Body of pancreas (tissue), 4 donors: ENCODE measurements at regions not wholly inside any gene's neighbourhood (a gene's known extent, or its start where the extent isn't known, plus 50 kb on each side); places are given as distances from the start of the nearest gene placed in this dataset.

ENCODE experiments used
- ATAC-seq: fragments of 150-250 bp; one replicate; pipeline ENCODE4 v1.9.1; 2016
- DNase-seq, 4 donors: peaks; one replicate each; pipeline ENCODE4 v3.0.0-alpha.2; 2019
- H3K27ac ChIP-seq, 4 donors: fragments of 200-600 bp; sonication (generic); 1 replicate in 3 of 4; 2 replicates in 1 of 4; pipeline versions ENCODE4 v1.5.1 to v1.6.1; 2016 to 2019; ENCODE audit warnings: mild to moderate bottlenecking in 1 of 4, mixed read lengths in 1 of 4, moderate library complexity in 1 of 4
- H3K27me3 ChIP-seq, 2 donors: fragments of 200-600 bp; sonication (generic); one replicate each; pipeline ENCODE4 v1.6.0; 2016; ENCODE audit warnings: mild to moderate bottlenecking in 1 of 2
- H3K36me3 ChIP-seq, 2 donors: fragments of 200-600 bp; sonication (generic); replicated peaks in 1 of 2; 2 replicates each; pipeline ENCODE4 v1.5.1; 2016; ENCODE audit warnings: low read depth in 2 of 2; ENCODE audit not compliant: insufficient read depth in 1 of 2
- H3K4me1 ChIP-seq: fragments of 200-600 bp; sonication (generic); one replicate; pipeline ENCODE4 v1.6.0; 2016
- H3K4me3 ChIP-seq, 2 donors: fragments of 200-600 bp; sonication (generic); 1 replicate in 1 of 2; 2 replicates in 1 of 2; pipeline ENCODE4 v1.5.1; 2016 to 2019
- H3K9me3 ChIP-seq, 3 donors: fragments of 200-600 bp; sonication (generic); 1 replicate in 2 of 3; 2 replicates in 1 of 3; pipeline ENCODE4 v1.5.1; 2016
- CTCF ChIP-seq, 7 experiments: fragments of 450-650 bp in 4 of 7; fragments of 200-600 bp in 3 of 7; sonication (generic) in 3 of 7; IDR thresholded peaks; one replicate each; pipeline ENCODE4 v1.5.1; 2016 to 2019; ENCODE audit warnings: antibody characterized with exemption in 7 of 7
- POLR2A ChIP-seq, 3 donors: fragments of 450-650 bp; IDR thresholded peaks; one replicate each; pipeline ENCODE4 v1.6.1; 2016; ENCODE audit warnings: antibody characterized with exemption in 3 of 3, mild to moderate bottlenecking in 2 of 3
- WGBS, 2 donors: methylation state at CpG; one replicate each; pipeline ENCODE4 v1.1.5; 2017; 5-methylcytosine and 5-hydroxymethylcytosine counted together
- intact Hi-C: fragments of 100-400 bp; cut with DNase I; formaldehyde crosslinking; loops from one replicate; pipeline ENCODE4 v1.15.1; 2023

- ATAC-seq, result no peak
- intact Hi-C loops, result no loop called here
- Histone ChIP-seq H3K27me3 (peaks cover 0 to 13% of the 10 kb centered on the region in 2 donors), H3K36me3 (no peaks in the 10 kb centered on the region), H3K9me3 (no peaks in the 10 kb centered on the region), H3K27ac (no peak overlapping the region), H3K4me3 (no peak overlapping the region), H3K4me1 (no peaks in the 10 kb centered on the region)
- DNase-seq, result no peak
- no peak for TF ChIP-seq POLR2A (IDR thresholded peaks at IDR 0.05)
- WGBS, 2 donors, result 40 to 47% methylated on average over 5 of the region's 5 CpGs
Observed at GRCh38 chr17:77572851-77573250, 385.7 kb upstream of the TNRC6C start.

- WGBS, 2 donors, result 69 to 77% methylated on average over 5 to 7 of the region's 7 CpGs
- intact Hi-C loops, result no loop called here
Observed at GRCh38 chr17:77577491-77577890, 381.0 kb upstream of the TNRC6C start.

GRCh38 chr17:77579131-77579530, 379.4 kb upstream of the TNRC6C start:
- no peaks in the 10 kb centered on the region for H3K27me3 ChIP-seq
- H3K9me3 ChIP-seq, result no peaks in the 10 kb centered on the region
- intact Hi-C loops, result no loop called here
- H3K36me3 ChIP-seq, result no peaks in the 10 kb centered on the region
- no peak for DNase-seq
- H3K4me3 ChIP-seq, result no peak overlapping the region
- H3K27ac ChIP-seq, result no peak overlapping the region
- ATAC-seq, result no peak
- no peaks in the 10 kb centered on the region for H3K4me1 ChIP-seq
- WGBS, 2 donors, result 78 to 84% methylated on average over 9 of the region's 9 CpGs
- no peak for TF ChIP-seq POLR2A (IDR thresholded peaks at IDR 0.05)
- no peak for TF ChIP-seq CTCF (IDR thresholded peaks at IDR 0.05)

More at GRCh38 chr17:77577491-77577890, 381.0 kb upstream of the TNRC6C start:
- Histone ChIP-seq H3K4me3 (no peak overlapping the region), H3K4me1 (no peaks in the 10 kb centered on the region), H3K27ac (no peak overlapping the region), H3K9me3 (no peaks in the 10 kb centered on the region), H3K36me3 (no peaks in the 10 kb centered on the region), H3K27me3 (no peaks in the 10 kb centered on the region)
- no peak for TF ChIP-seq POLR2A (IDR thresholded peaks at IDR 0.05)
- TF ChIP-seq CTCF (IDR thresholded peaks at IDR 0.05), result no peak
- ATAC-seq (no peak), DNase-seq (no peak)

GRCh38 chr17:77579682-77580081, 378.8 kb upstream of the TNRC6C start:
- Histone ChIP-seq H3K9me3 (no peaks in the 10 kb centered on the region), H3K4me3 (no peak overlapping the region), H3K36me3 (no peaks in the 10 kb centered on the region), H3K27ac (no peak overlapping the region), H3K4me1 (no peaks in the 10 kb centered on the region), H3K27me3 (no peaks in the 10 kb centered on the region)
- WGBS, 2 donors, result 33 to 51% methylated on average over 6 of the region's 6 CpGs
- TF ChIP-seq CTCF (IDR thresholded peaks at IDR 0.05) (no peak), POLR2A (IDR thresholded peaks at IDR 0.05) (no peak)
- DNase-seq (peak in 1 of 4 donors; percentile 31), ATAC-seq (no peak)
- intact Hi-C loops, result no loop called here

GRCh38 chr17:77580531-77581270, 377.8 kb upstream of the TNRC6C start:
- Histone ChIP-seq H3K36me3 (no peaks in the 10 kb centered on the region), H3K27me3 (no peaks in the 10 kb centered on the region), H3K4me3 (no peak overlapping the region), H3K4me1 (no peaks in the 10 kb centered on the region), H3K9me3 (no peaks in the 10 kb centered on the region), H3K27ac (no peak overlapping the region)
- 57 to 58% methylated on average over 6 to 8 of the region's 8 CpGs for WGBS, 2 donors
- intact Hi-C loops, result no loop called here
- DNase-seq (no peak), ATAC-seq (no peak)
- TF ChIP-seq CTCF (IDR thresholded peaks at IDR 0.05) (no peak), POLR2A (IDR thresholded peaks at IDR 0.05) (no peak)
